RPMI8226 (cell line): ENCODE measurements at regions not wholly inside any gene's neighbourhood (a gene's known extent, or its start where the extent isn't known, plus 50 kb on each side); places are given as distances from the start of the nearest gene placed in this dataset.

Experiments used
- DNase-seq: peaks from one replicate; pipeline ENCODE4 v3.0.0-alpha.2; 2015

GRCh38 chr3:5270666-5271371 lies 83.3 kb downstream of the EDEM1 start:
- DNase-seq, result no peak

- no peak for DNase-seq
Observed at GRCh38 chr3:5271372-5271683, 83.8 kb downstream of the EDEM1 start.

GRCh38 chr3:5272387-5272786 lies 84.9 kb downstream of the EDEM1 start:
- DNase-seq, result no peak

- DNase-seq, result no peak
Observed at GRCh38 chr3:5274091-5274490, 86.6 kb downstream of the EDEM1 start.

- no peak for DNase-seq
Observed at GRCh38 chr3:5275529-5275928, 88.0 kb downstream of the EDEM1 start.

- no peak for DNase-seq
Observed at GRCh38 chr3:5276934-5277333, 89.4 kb downstream of the EDEM1 start.

GRCh38 chr3:5277612-5278236 lies 90.2 kb downstream of the EDEM1 start:
- no peak for DNase-seq

GRCh38 chr3:5278666-5279065 lies 91.2 kb downstream of the EDEM1 start:
- DNase-seq, result no peak

- DNase-seq, result no peak
Observed at GRCh38 chr3:5282703-5283102, 95.2 kb downstream of the EDEM1 start.

- no peak for DNase-seq
Observed at GRCh38 chr3:5285439-5285838, 97.9 kb downstream of the EDEM1 start.

GRCh38 chr3:5290915-5291314 lies 103.4 kb downstream of the EDEM1 start:
- no peak for DNase-seq

GRCh38 chr3:5292512-5292911 lies 105.0 kb downstream of the EDEM1 start:
- DNase-seq, result no peak

- DNase-seq, result no peak
Observed at GRCh38 chr3:5293207-5293606, 105.7 kb downstream of the EDEM1 start.

- no peak for DNase-seq
Observed at GRCh38 chr3:5294356-5294755, 106.8 kb downstream of the EDEM1 start.

GRCh38 chr3:5295191-5295690 lies 107.7 kb downstream of the EDEM1 start:
- no peak for DNase-seq

- no peak for DNase-seq
Observed at GRCh38 chr3:5296362-5296761, 108.9 kb downstream of the EDEM1 start.

- no peak for DNase-seq
Observed at GRCh38 chr3:5297895-5298294, 110.4 kb downstream of the EDEM1 start.

GRCh38 chr3:5298453-5298852 lies 110.9 kb downstream of the EDEM1 start:
- DNase-seq, result peak; percentile 15

- DNase-seq, result no peak
Observed at GRCh38 chr3:5299161-5299560, 111.7 kb downstream of the EDEM1 start.

- no peak for DNase-seq
Observed at GRCh38 chr3:5300638-5301037, 113.1 kb downstream of the EDEM1 start.

GRCh38 chr3:5301651-5302297 lies 114.3 kb downstream of the EDEM1 start:
- DNase-seq, result no peak

- no peak for DNase-seq
Observed at GRCh38 chr3:5302661-5303060, 115.2 kb downstream of the EDEM1 start.

- DNase-seq, result no peak
Observed at GRCh38 chr3:5304188-5304587, 116.7 kb downstream of the EDEM1 start.
